Sigmoid colon (tissue), 6 donors: ENCODE measurements at regions not wholly inside any gene's neighbourhood (a gene's known extent, or its start where the extent isn't known, plus 50 kb on each side); places are given as distances from the start of the nearest gene placed in this dataset.

Experiments
- DNase-seq: peaks from one replicate; pipeline ENCODE4 v3.0.0-alpha.2; 2019
- H3K27ac ChIP-seq, 4 donors: fragments of 200-600 bp; sonication (generic); one replicate each; pipeline ENCODE4 v1.5.1; 2016 to 2019; ENCODE audit warnings: mild to moderate bottlenecking in 1 of 4
- H3K27me3 ChIP-seq, 3 donors: fragments of 200-600 bp; sonication (generic); one replicate each; pipeline ENCODE4 v1.5.1; 2019; ENCODE audit warnings: mild to moderate bottlenecking in 1 of 3
- H3K36me3 ChIP-seq, 4 donors: fragments of 200-600 bp; sonication (generic); one replicate each; pipeline ENCODE4 v1.5.1; 2016 to 2019
- H3K4me1 ChIP-seq, 4 donors: fragments of 200-600 bp; sonication (generic); one replicate each; pipeline ENCODE4 v1.5.1; 2017 to 2019
- H3K4me3 ChIP-seq, 4 donors: fragments of 200-600 bp; sonication (generic); one replicate each; pipeline ENCODE4 v1.5.1; 2017 to 2019; ENCODE audit warnings: mild to moderate bottlenecking in 2 of 4, moderate library complexity in 1 of 4
- H3K9me3 ChIP-seq, 4 donors: fragments of 200-600 bp in 3 of 4; sonication (generic) in 3 of 4; one replicate each; pipeline versions ENCODE4 v1.5.1 to v1.6.1; 2013 to 2019
- CTCF ChIP-seq, 4 experiments: fragments of 450-650 bp in 3 of 4; fragments of 200-600 bp in 1 of 4; IDR thresholded peaks; one replicate each; pipeline ENCODE4 v1.5.1; 2016 to 2019; ENCODE audit warnings: antibody characterized with exemption in 4 of 4, mild to moderate bottlenecking in 3 of 4, moderate library complexity in 2 of 4
- EP300 ChIP-seq, 4 donors: sonication (generic); formaldehyde crosslinking; IDR thresholded peaks; one replicate each; pipeline ENCODE4 v1.6.1; 2017; ENCODE audit warnings: antibody characterized with exemption in 4 of 4
- POLR2A ChIP-seq, 2 donors: fragments of 450-650 bp; IDR thresholded peaks; one replicate each; pipeline ENCODE4 v1.6.1; 2016; ENCODE audit warnings: antibody characterized with exemption in 2 of 2, mild to moderate bottlenecking in 2 of 2, moderate library complexity in 2 of 2
- POLR2AphosphoS5 ChIP-seq, 4 donors: sonication (generic); formaldehyde crosslinking; IDR thresholded peaks; one replicate each; pipeline ENCODE4 v1.6.1; 2017; ENCODE audit warnings: antibody characterized with exemption in 4 of 4
- WGBS, 2 donors: extraction: QIAGEN DNeasy Blood & Tissue Kit; methylation state at CpG; one replicate each; pipeline ENCODE4 v1.1.7; 2013; 5-methylcytosine and 5-hydroxymethylcytosine counted together
- intact Hi-C: fragments of 100-400 bp; cut with DNase I; formaldehyde crosslinking; loops from one replicate; pipeline ENCODE4 v1.15.1; 2023
- donor health status: healthy with polysubstance abuse.
- donor health status: healthy.

GRCh38 chr17:79408251-79408650, 202.6 kb downstream of the RBFOX3 start:
- Histone ChIP-seq H3K27me3 (no peaks in the 10 kb centered on the region), H3K4me3 (no peak overlapping the region), H3K4me1 (peaks cover 0 to 21% (median 6%) of the 10 kb centered on the region in 4 donors), H3K36me3 (peaks cover 0 to 20% (median 0%) of the 10 kb centered on the region in 4 donors), H3K9me3 (no peaks in the 10 kb centered on the region), H3K27ac (no peak overlapping the region)
- intact Hi-C loops: loop anchor here (5.0 kb wide), 1 partner anchor 199 kb away; no protein-coding TSS in a partner anchor
- WGBS, 2 donors: 55 to 57% methylated on average over 11 of the region's 11 CpGs
- no peak for TF ChIP-seq CTCF (IDR thresholded peaks at IDR 0.05)
- TF ChIP-seq POLR2A (IDR thresholded peaks at IDR 0.05): no peak
- TF ChIP-seq EP300 (IDR thresholded peaks at IDR 0.05): no peak
- no peak for TF ChIP-seq POLR2AphosphoS5 (IDR thresholded peaks at IDR 0.05)
- no peak for DNase-seq

GRCh38 chr17:79407385-79407784, 203.5 kb downstream of the RBFOX3 start:
- TF ChIP-seq EP300 (IDR thresholded peaks at IDR 0.05): no peak
- TF ChIP-seq POLR2A (IDR thresholded peaks at IDR 0.05): no peak
- TF ChIP-seq POLR2AphosphoS5 (IDR thresholded peaks at IDR 0.05): no peak
- no peak for TF ChIP-seq CTCF (IDR thresholded peaks at IDR 0.05)
- no peaks in the 10 kb centered on the region for H3K27me3 ChIP-seq
- intact Hi-C loops: loop anchor here (5.0 kb wide), 1 partner anchor 200 kb away; no protein-coding TSS in a partner anchor
- WGBS, 2 donors: 34 to 42% methylated on average over 8 of the region's 8 CpGs
- no peak for DNase-seq
- H3K4me3 ChIP-seq: no peak overlapping the region
- peaks cover 0 to 13% (median 0%) of the 10 kb centered on the region in 4 donors for H3K4me1 ChIP-seq
- H3K36me3 ChIP-seq: peaks cover 0 to 20% (median 0%) of the 10 kb centered on the region in 4 donors
- H3K27ac ChIP-seq: no peak overlapping the region
- H3K9me3 ChIP-seq: no peaks in the 10 kb centered on the region

GRCh38 chr17:79406316-79406715, 204.5 kb downstream of the RBFOX3 start:
- DNase-seq: no peak
- Histone ChIP-seq H3K4me3 (no peak overlapping the region), H3K9me3 (no peaks in the 10 kb centered on the region), H3K27me3 (no peaks in the 10 kb centered on the region), H3K36me3 (peaks cover 0 to 20% (median 0%) of the 10 kb centered on the region in 4 donors), H3K4me1 (peaks cover 0 to 18% (median under 1%) of the 10 kb centered on the region in 4 donors), H3K27ac (peak overlapping the region in 1 of 4 donors; percentile 19)
- 28 to 36% methylated on average over 16 of the region's 16 CpGs for whole genome bisulfite sequencing, 2 donors
- intact Hi-C loops: loop anchor here (5.0 kb wide), 1 partner anchor 201 kb away; no protein-coding TSS in a partner anchor
- no peak for TF ChIP-seq EP300 (IDR thresholded peaks at IDR 0.05)
- peak in 2 of 4 donors; percentile 25 to 40 for TF ChIP-seq POLR2AphosphoS5 (IDR thresholded peaks at IDR 0.05)
- TF ChIP-seq CTCF (IDR thresholded peaks at IDR 0.05): no peak
- no peak for TF ChIP-seq POLR2A (IDR thresholded peaks at IDR 0.05)

- Histone ChIP-seq H3K36me3 (peaks cover 0 to 20% (median 0%) of the 10 kb centered on the region in 4 donors), H3K4me3 (no peak overlapping the region), H3K27me3 (no peaks in the 10 kb centered on the region), H3K27ac (peak overlapping the region in 1 of 4 donors; percentile 19), H3K9me3 (no peaks in the 10 kb centered on the region), H3K4me1 (peaks cover 0 to 23% (median 4%) of the 10 kb centered on the region in 4 donors)
- 81 to 84% methylated on average over 1 of the region's 1 CpG for WGBS, 2 donors
- TF ChIP-seq EP300 (IDR thresholded peaks at IDR 0.05) (no peak), CTCF (IDR thresholded peaks at IDR 0.05) (no peak), POLR2AphosphoS5 (IDR thresholded peaks at IDR 0.05) (no peak), POLR2A (IDR thresholded peaks at IDR 0.05) (no peak)
- intact Hi-C loops: loop anchor here (5.0 kb wide), 1 partner anchor 201 kb away; no protein-coding TSS in a partner anchor
- no peak for DNase-seq
Measured at GRCh38 chr17:79405823-79406222, 205.0 kb downstream of the RBFOX3 start.
